Endometrium (tissue), 2 donors: ENCODE measurements at regions not wholly inside any gene's neighbourhood (a gene's known extent, or its start where the extent isn't known, plus 50 kb on each side); places are given as distances from the start of the nearest gene placed in this dataset.

Source experiments
- FAIRE-seq: peaks from 2 replicates; lab custom pipeline; 2012; peaks lifted over from hg19 to GRCh38; lab: Jason Lieb, UNC
- donor health status: control.
- donor health status: control.

- FAIRE-seq = no peak
Measured at GRCh38 chr6:23173234-23173633, 603.9 kb downstream of the HDGFL1 start.

- FAIRE-seq = no peak
Measured at GRCh38 chr6:23174781-23175361, 605.5 kb downstream of the HDGFL1 start.

GRCh38 chr6:23175391-23175790 is 606.0 kb downstream of the HDGFL1 start:
- no peak for FAIRE-seq

- FAIRE-seq = no peak
Measured at GRCh38 chr6:23176471-23176870, 607.1 kb downstream of the HDGFL1 start.

- no peak for FAIRE-seq
Measured at GRCh38 chr6:23176883-23177282, 607.5 kb downstream of the HDGFL1 start.

- no peak for FAIRE-seq
Measured at GRCh38 chr6:23177806-23178205, 608.4 kb downstream of the HDGFL1 start.

- no peak for FAIRE-seq
Measured at GRCh38 chr6:23179994-23180393, 610.6 kb downstream of the HDGFL1 start.

- FAIRE-seq = no peak
Measured at GRCh38 chr6:23180504-23181293, 611.3 kb downstream of the HDGFL1 start.

GRCh38 chr6:23181356-23182110 is 612.2 kb downstream of the HDGFL1 start:
- FAIRE-seq = no peak

- no peak for FAIRE-seq
Measured at GRCh38 chr6:23183846-23184245, 614.5 kb downstream of the HDGFL1 start.

GRCh38 chr6:23184351-23184750 is 615.0 kb downstream of the HDGFL1 start:
- no peak for FAIRE-seq

GRCh38 chr6:23195487-23195886 is 626.1 kb downstream of the HDGFL1 start:
- FAIRE-seq = no peak

- FAIRE-seq = no peak
Measured at GRCh38 chr6:23199541-23199940, 630.2 kb downstream of the HDGFL1 start.

- no peak for FAIRE-seq
Measured at GRCh38 chr6:23200946-23201345, 631.6 kb downstream of the HDGFL1 start.

- FAIRE-seq = no peak
Measured at GRCh38 chr6:23202207-23202606, 632.8 kb downstream of the HDGFL1 start.

- FAIRE-seq = no peak
Measured at GRCh38 chr6:23212398-23212797, 643.0 kb downstream of the HDGFL1 start.

GRCh38 chr6:23213193-23213592 is 643.8 kb downstream of the HDGFL1 start:
- FAIRE-seq = no peak

GRCh38 chr6:23213651-23214050 is 644.3 kb downstream of the HDGFL1 start:
- no peak for FAIRE-seq

- no peak for FAIRE-seq
Measured at GRCh38 chr6:23218751-23219150, 649.4 kb downstream of the HDGFL1 start.

- FAIRE-seq = no peak
Measured at GRCh38 chr6:23222724-23223123, 653.4 kb downstream of the HDGFL1 start.

GRCh38 chr6:23224540-23224939 is 655.2 kb downstream of the HDGFL1 start:
- no peak for FAIRE-seq

GRCh38 chr6:23228439-23229024 is 659.2 kb downstream of the HDGFL1 start:
- no peak for FAIRE-seq

GRCh38 chr6:23243854-23244253 is 674.5 kb downstream of the HDGFL1 start:
- no peak for FAIRE-seq
